H1 (cell line): ENCODE measurements at regions not wholly inside any gene's neighbourhood (a gene's known extent, or its start where the extent isn't known, plus 50 kb on each side); places are given as distances from the start of the nearest gene placed in this dataset.
"Not testable (repeated sequence)": the region's sequence is repeated elsewhere in the genome, so short reads cannot be mapped to it uniquely, and the experiment has no call there.

ENCODE experiments used
- CTCF ChIA-PET: fragments of 300-600 bp; sonication (Branson Sonifier 250); formaldehyde crosslinking; loops from one replicate; lab custom pipeline; 2021; ENCODE audit not compliant: partially characterized antibody; lab: Charles Lee
- POLR2A ChIA-PET: fragments of 300-600 bp; sonication (Branson Sonifier 250); formaldehyde crosslinking; loops from one replicate; lab custom pipeline; 2021; ENCODE audit warnings: inconsistent platforms; ENCODE audit not compliant: partially characterized antibody; lab: Charles Lee
- DNase-seq, 2 experiments: peaks; one replicate each; pipeline versions ENCODE4 v3.0.0 to v3.0.0-alpha.2; 2010 to 2022; ENCODE audit warnings: low spot score in 2 of 2, low read depth in 1 of 2, mixed read lengths in 1 of 2
- FAIRE-seq: peaks from 2 replicates; lab custom pipeline; 2011; peaks lifted over from hg19 to GRCh38; lab: Jason Lieb, UNC
- H2AFZ ChIP-seq: 2 replicates; pipeline ENCODE4 v1.8.1; 2012; ENCODE audit warnings: low read length, inconsistent platforms
- H2AK5ac ChIP-seq: 2 replicates; pipeline ENCODE4 v1.6.1; 2013; ENCODE audit warnings: low read depth, low read length
- H2BK120ac ChIP-seq: replicated peaks from 2 replicates; pipeline ENCODE3; 2013; ENCODE audit warnings: low read depth, low read length, inconsistent platforms
- H2BK12ac ChIP-seq: 2 replicates; pipeline ENCODE4 v1.6.1; 2013; ENCODE audit warnings: low read depth, low read length
- H2BK15ac ChIP-seq: 2 replicates; pipeline ENCODE4 v1.6.1; 2013; ENCODE audit warnings: low read length
- H2BK20ac ChIP-seq: 2 replicates; pipeline ENCODE4 v1.6.1; 2013; ENCODE audit warnings: low read length
- H2BK5ac ChIP-seq: 2 replicates; pipeline ENCODE4 v1.6.1; 2013; ENCODE audit warnings: low read depth, low read length
- H3K14ac ChIP-seq: 2 replicates; pipeline ENCODE4 v1.6.1; 2013; ENCODE audit warnings: inconsistent platforms; ENCODE audit not compliant: insufficient read length
- H3K18ac ChIP-seq: 2 replicates; pipeline ENCODE4 v1.6.1; 2013; ENCODE audit warnings: low read length; ENCODE audit errors: extremely low read depth
- H3K23ac ChIP-seq: 2 replicates; pipeline ENCODE4 v1.6.1; 2013; ENCODE audit warnings: inconsistent platforms; ENCODE audit not compliant: insufficient read length
- H3K23me2 ChIP-seq: 2 replicates; pipeline ENCODE4 v1.6.1; 2013; ENCODE audit warnings: low read depth, low read length
- H3K27ac ChIP-seq: 2 replicates; pipeline ENCODE4 v1.6.1; 2011; ENCODE audit warnings: low read depth, low read length, inconsistent platforms
- H3K27me3 ChIP-seq, 4 experiments: replicated peaks in 1 of 4; 1 replicate in 1 of 4; 2 replicates in 3 of 4; pipeline versions ENCODE4 v1.6.1 to v1.8.1; 2011 to 2013; ENCODE audit warnings: low read length in 3 of 4, mild to moderate bottlenecking in 3 of 4, inconsistent platforms in 2 of 4, mixed read lengths in 2 of 4, moderate library complexity in 1 of 4; ENCODE audit not compliant: control insufficient read depth in 3 of 4, insufficient read depth in 3 of 4; ENCODE audit errors: extremely low read depth in 1 of 4
- H3K36me3 ChIP-seq, 4 experiments: 2 replicates each; pipeline versions ENCODE4 v1.6.1 to v1.8.1; 2011 to 2013; ENCODE audit warnings: mild to moderate bottlenecking in 4 of 4, low read length in 3 of 4, moderate library complexity in 2 of 4, control low read depth in 1 of 4, inconsistent platforms in 1 of 4; ENCODE audit not compliant: insufficient read depth in 4 of 4, control insufficient read depth in 2 of 4
- H3K4ac ChIP-seq: replicated peaks from 2 replicates; pipeline ENCODE3; 2013; ENCODE audit warnings: low read length, low read depth, mixed read lengths, inconsistent platforms; ENCODE audit not compliant: insufficient read length
- H3K4me1 ChIP-seq, 4 experiments: replicated peaks in 1 of 4; 1 replicate in 1 of 4; 2 replicates in 3 of 4; pipeline versions ENCODE4 v1.6.1 to v1.8.1; 2011 to 2013; ENCODE audit warnings: low read length in 3 of 4, inconsistent platforms in 2 of 4, mixed read lengths in 1 of 4; ENCODE audit not compliant: insufficient read depth in 4 of 4, control insufficient read depth in 3 of 4
- H3K4me2 ChIP-seq, 2 experiments: 2 replicates each; pipeline versions ENCODE4 v1.6.1 to v1.8.1; 2011 to 2013; ENCODE audit warnings: low read depth in 2 of 2, low read length in 2 of 2, control low read depth in 1 of 2, inconsistent platforms in 1 of 2, mild to moderate bottlenecking in 1 of 2; ENCODE audit not compliant: insufficient read depth in 1 of 2
- H3K4me3 ChIP-seq, 4 experiments: fragments of 200-600, 300-600 bp in 1 of 4; sonication (generic), shearing (Covaris generic), sonication (Bioruptor Twin) in 1 of 4; 2 replicates each; pipeline versions ENCODE4 v1.5.1 to v1.8.1; 2011 to 2016; ENCODE audit warnings: low read length in 4 of 4, low read depth in 3 of 4, control low read depth in 2 of 4, inconsistent platforms in 2 of 4, mild to moderate bottlenecking in 2 of 4, mixed read lengths in 1 of 4, moderate library complexity in 1 of 4; ENCODE audit not compliant: insufficient read depth in 2 of 4; ENCODE audit errors: extremely low read depth in 1 of 4
- H3K56ac ChIP-seq: replicated peaks from 2 replicates; pipeline ENCODE3; 2013; ENCODE audit warnings: low read depth, mild to moderate bottlenecking, mixed read lengths, low read length, inconsistent platforms; ENCODE audit not compliant: insufficient read length
- H3K79me1 ChIP-seq: 2 replicates; pipeline ENCODE4 v1.6.1; 2013; ENCODE audit warnings: low read depth, low read length, control low read depth
- H3K79me2 ChIP-seq, 2 experiments: 2 replicates each; pipeline versions ENCODE4 v1.6.1 to v1.8.1; 2012 to 2013; ENCODE audit warnings: low read length in 2 of 2, mild to moderate bottlenecking in 2 of 2, inconsistent platforms in 1 of 2; ENCODE audit not compliant: insufficient read depth in 2 of 2, control insufficient read depth in 1 of 2
- H3K9ac ChIP-seq, 4 experiments: replicated peaks in 1 of 4; 1 replicate in 1 of 4; 2 replicates in 3 of 4; pipeline versions ENCODE4 v1.6.1 to v1.8.1; 2011 to 2013; ENCODE audit warnings: low read depth in 3 of 4, low read length in 3 of 4, control low read depth in 2 of 4, mild to moderate bottlenecking in 2 of 4, moderate library complexity in 2 of 4, inconsistent platforms in 1 of 4; ENCODE audit errors: extremely low read depth in 1 of 4
- H3K9me3 ChIP-seq, 2 experiments: 2 replicates each; pipeline versions ENCODE4 v1.6.1 to v1.8.1; 2012 to 2013; ENCODE audit warnings: mild to moderate bottlenecking in 2 of 2, moderate library complexity in 2 of 2, control low read depth in 1 of 2, inconsistent platforms in 1 of 2, low read depth in 1 of 2, low read length in 1 of 2, mixed read lengths in 1 of 2; ENCODE audit not compliant: insufficient read depth in 2 of 2
- H4K20me1 ChIP-seq, 2 experiments: replicated peaks in 1 of 2; 2 replicates each; pipeline versions ENCODE3 to v1.8.1; 2011 to 2013; ENCODE audit warnings: inconsistent platforms in 2 of 2, low read length in 2 of 2, mild to moderate bottlenecking in 1 of 2; ENCODE audit not compliant: insufficient read depth in 2 of 2, control insufficient read depth in 1 of 2
- H4K5ac ChIP-seq: 2 replicates; pipeline ENCODE4 v1.6.1; 2013; ENCODE audit warnings: low read length, low read depth, mixed read lengths, inconsistent platforms; ENCODE audit not compliant: insufficient read length
- H4K8ac ChIP-seq: 2 replicates; pipeline ENCODE4 v1.8.0; 2013; ENCODE audit warnings: mild to moderate bottlenecking, moderate library complexity, low read length, inconsistent platforms; ENCODE audit not compliant: insufficient read depth; ENCODE audit errors: extremely low read depth
- H4K91ac ChIP-seq: replicated peaks from 2 replicates; pipeline ENCODE3; 2013; ENCODE audit warnings: low read length, mixed read lengths, inconsistent platforms; ENCODE audit not compliant: insufficient read length
- WGBS, 2 experiments: shearing (Covaris generic) in 1 of 2; methylation state at CpG; one replicate each; pipeline versions ENCODE4 v1.1.6 to v1.1.7; 2013 to 2015; ENCODE audit warnings: low lambda C conversion rate in 2 of 2, mixed read lengths in 2 of 2, inconsistent platforms in 1 of 2, low coverage in 1 of 2, missing lambda C conversion rate in 1 of 2; ENCODE audit not compliant: insufficient replicate concordance in 2 of 2, insufficient coverage in 1 of 2, insufficient read length in 1 of 2; ENCODE audit errors: extremely low coverage in 1 of 2, missing lambda C conversion rate in 1 of 2; 5-methylcytosine and 5-hydroxymethylcytosine counted together

GRCh38 chr2:91623739-91624138 is 2932.3 kb downstream of the RPIA start:
- FAIRE-seq, H3K4me2 ChIP-seq, H3K14ac ChIP-seq: not testable (repeated sequence)

DNA sequence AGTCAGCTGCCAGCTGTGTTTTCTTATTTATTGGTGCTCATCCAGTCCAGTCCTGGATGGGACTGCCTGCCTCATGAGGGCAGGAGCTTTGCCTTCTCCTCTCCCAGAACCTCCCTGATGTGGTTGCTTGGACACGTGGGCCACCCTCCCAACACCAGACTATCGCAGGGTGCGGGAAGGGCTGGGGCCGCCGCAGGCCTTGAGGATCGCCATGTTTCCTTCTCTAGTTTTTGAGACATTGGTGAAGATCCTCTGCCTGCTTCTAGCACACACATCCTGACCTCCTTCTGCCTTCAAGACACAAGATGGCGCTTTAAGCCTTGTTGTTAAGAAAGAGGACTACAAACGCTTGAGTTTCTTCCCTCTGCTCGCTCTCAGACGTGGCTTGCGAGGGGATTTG is 2937.0 kb downstream of the RPIA start:
- H3K4me1 ChIP-seq, H3K9ac ChIP-seq, H2BK15ac ChIP-seq, H3K36me3 ChIP-seq, H3K23ac ChIP-seq, H4K5ac ChIP-seq, H3K79me2 ChIP-seq, H3K23me2 ChIP-seq, H3K4me2 ChIP-seq, CTCF ChIA-PET, H3K27me3 ChIP-seq, H2BK12ac ChIP-seq, H4K91ac ChIP-seq, H3K9me3 ChIP-seq, H3K79me1 ChIP-seq, H2BK20ac ChIP-seq, H3K4me3 ChIP-seq, H2BK120ac ChIP-seq, H3K18ac ChIP-seq, H3K14ac ChIP-seq, FAIRE-seq, H4K8ac ChIP-seq, POLR2A ChIA-PET, H3K4ac ChIP-seq, H2AK5ac ChIP-seq, H4K20me1 ChIP-seq, H2AFZ ChIP-seq, DNase-seq, H3K56ac ChIP-seq, H2BK5ac ChIP-seq, H3K27ac ChIP-seq: not testable (repeated sequence)
- no CpG with 5 or more reads among the region's 11 CpGs for WGBS, 2 experiments

More at GRCh38 chr2:91623739-91624138, 2932.3 kb downstream of the RPIA start:
- H3K23ac ChIP-seq, H2BK120ac ChIP-seq, H3K56ac ChIP-seq, H3K4me1 ChIP-seq, H3K27ac ChIP-seq, H3K79me1 ChIP-seq, H2BK12ac ChIP-seq, H3K9ac ChIP-seq, H4K91ac ChIP-seq, H2BK5ac ChIP-seq, H3K4me3 ChIP-seq, H3K79me2 ChIP-seq, H2AK5ac ChIP-seq, H3K9me3 ChIP-seq, H3K23me2 ChIP-seq, H4K8ac ChIP-seq, POLR2A ChIA-PET, DNase-seq, H2AFZ ChIP-seq, H2BK20ac ChIP-seq, CTCF ChIA-PET, H3K36me3 ChIP-seq, H3K18ac ChIP-seq, H4K20me1 ChIP-seq, H3K27me3 ChIP-seq, H2BK15ac ChIP-seq, H4K5ac ChIP-seq, H3K4ac ChIP-seq: not testable (repeated sequence)
- WGBS, 2 experiments: 93% methylated on average over 6 of the region's 7 CpGs; no CpG with 5 or more reads in 1 of the 2 experiments
